Body of pancreas (tissue), 4 donors: ENCODE measurements at regions not wholly inside any gene's neighbourhood (a gene's known extent, or its start where the extent isn't known, plus 50 kb on each side); places are given as distances from the start of the nearest gene placed in this dataset.

ENCODE experiments used
- ATAC-seq: fragments of 150-250 bp; one replicate; pipeline ENCODE4 v1.9.1; 2016
- DNase-seq, 4 donors: peaks; one replicate each; pipeline ENCODE4 v3.0.0-alpha.2; 2019
- H3K27ac ChIP-seq, 4 donors: fragments of 200-600 bp; sonication (generic); 1 replicate in 3 of 4; 2 replicates in 1 of 4; pipeline versions ENCODE4 v1.5.1 to v1.6.1; 2016 to 2019; ENCODE audit warnings: mild to moderate bottlenecking in 1 of 4, mixed read lengths in 1 of 4, moderate library complexity in 1 of 4
- H3K27me3 ChIP-seq, 2 donors: fragments of 200-600 bp; sonication (generic); one replicate each; pipeline ENCODE4 v1.6.0; 2016; ENCODE audit warnings: mild to moderate bottlenecking in 1 of 2
- H3K36me3 ChIP-seq, 2 donors: fragments of 200-600 bp; sonication (generic); replicated peaks in 1 of 2; 2 replicates each; pipeline ENCODE4 v1.5.1; 2016; ENCODE audit warnings: low read depth in 2 of 2; ENCODE audit not compliant: insufficient read depth in 1 of 2
- H3K4me1 ChIP-seq: fragments of 200-600 bp; sonication (generic); one replicate; pipeline ENCODE4 v1.6.0; 2016
- H3K4me3 ChIP-seq, 2 donors: fragments of 200-600 bp; sonication (generic); 1 replicate in 1 of 2; 2 replicates in 1 of 2; pipeline ENCODE4 v1.5.1; 2016 to 2019
- H3K9me3 ChIP-seq, 3 donors: fragments of 200-600 bp; sonication (generic); 1 replicate in 2 of 3; 2 replicates in 1 of 3; pipeline ENCODE4 v1.5.1; 2016
- CTCF ChIP-seq, 7 experiments: fragments of 450-650 bp in 4 of 7; fragments of 200-600 bp in 3 of 7; sonication (generic) in 3 of 7; IDR thresholded peaks; one replicate each; pipeline ENCODE4 v1.5.1; 2016 to 2019; ENCODE audit warnings: antibody characterized with exemption in 7 of 7
- POLR2A ChIP-seq, 3 donors: fragments of 450-650 bp; IDR thresholded peaks; one replicate each; pipeline ENCODE4 v1.6.1; 2016; ENCODE audit warnings: antibody characterized with exemption in 3 of 3, mild to moderate bottlenecking in 2 of 3
- WGBS, 2 donors: methylation state at CpG; one replicate each; pipeline ENCODE4 v1.1.5; 2017; 5-methylcytosine and 5-hydroxymethylcytosine counted together
- intact Hi-C: fragments of 100-400 bp; cut with DNase I; formaldehyde crosslinking; loops from one replicate; pipeline ENCODE4 v1.15.1; 2023

GRCh38 chr12:126112849-126113248 is 1047.6 kb downstream of the AACS start:
- peaks cover 7% of the 10 kb centered on the region for H3K4me1 ChIP-seq
- 75 to 96% methylated on average over 1 of the region's 1 CpG for WGBS, 2 donors
- intact Hi-C loops = no loop called here
- no peaks in the 10 kb centered on the region for H3K27me3 ChIP-seq
- TF ChIP-seq CTCF (IDR thresholded peaks at IDR 0.05) (no peak), POLR2A (IDR thresholded peaks at IDR 0.05) (no peak)
- H3K36me3 ChIP-seq = no peaks in the 10 kb centered on the region
- H3K4me3 ChIP-seq = no peak overlapping the region
- DNase-seq (no peak), ATAC-seq (no peak)
- H3K9me3 ChIP-seq = no peaks in the 10 kb centered on the region
- H3K27ac ChIP-seq = no peak overlapping the region

- Histone ChIP-seq H3K36me3 (no peaks in the 10 kb centered on the region), H3K9me3 (no peaks in the 10 kb centered on the region), H3K4me3 (no peak overlapping the region), H3K27ac (no peak overlapping the region), H3K4me1 (peaks cover 7% of the 10 kb centered on the region), H3K27me3 (no peaks in the 10 kb centered on the region)
- intact Hi-C loops = no loop called here
- TF ChIP-seq CTCF (IDR thresholded peaks at IDR 0.05) = no peak
- TF ChIP-seq POLR2A (IDR thresholded peaks at IDR 0.05) = no peak
- WGBS, 2 donors = 71 to 78% methylated on average over 5 of the region's 5 CpGs
- DNase-seq = no peak
- no peak for ATAC-seq
Measured at GRCh38 chr12:126114441-126114840, 1049.2 kb downstream of the AACS start.

GRCh38 chr12:126117502-126117901 is 1052.3 kb downstream of the AACS start:
- intact Hi-C loops = no loop called here
- H3K9me3 ChIP-seq = no peaks in the 10 kb centered on the region
- no peak for ATAC-seq
- H3K27ac ChIP-seq = no peak overlapping the region
- H3K36me3 ChIP-seq = no peaks in the 10 kb centered on the region
- DNase-seq = no peak
- TF ChIP-seq CTCF (IDR thresholded peaks at IDR 0.05) (no peak), POLR2A (IDR thresholded peaks at IDR 0.05) (no peak)
- H3K4me1 ChIP-seq = peaks cover 7% of the 10 kb centered on the region
- H3K27me3 ChIP-seq = no peaks in the 10 kb centered on the region
- no peak overlapping the region for H3K4me3 ChIP-seq
- 57 to 73% methylated on average over 3 of the region's 3 CpGs for WGBS, 2 donors

GRCh38 chr12:126139355-126139754 is 1074.1 kb downstream of the AACS start:
- Histone ChIP-seq H3K4me1 (no peaks in the 10 kb centered on the region), H3K4me3 (no peak overlapping the region), H3K36me3 (no peaks in the 10 kb centered on the region), H3K27me3 (no peaks in the 10 kb centered on the region), H3K9me3 (peaks cover 0 to 16% (median 0%) of the 10 kb centered on the region in 3 donors), H3K27ac (no peak overlapping the region)
- 94 to 97% methylated on average over 5 of the region's 5 CpGs for WGBS, 2 donors
- ATAC-seq = no peak
- no peak for TF ChIP-seq POLR2A (IDR thresholded peaks at IDR 0.05)
- no peak for TF ChIP-seq CTCF (IDR thresholded peaks at IDR 0.05)
- intact Hi-C loops = no loop called here
- DNase-seq = no peak

GRCh38 chr12:126144603-126145002 is 1079.4 kb downstream of the AACS start:
- H3K4me1 ChIP-seq = no peaks in the 10 kb centered on the region
- no peak overlapping the region for H3K27ac ChIP-seq
- no peaks in the 10 kb centered on the region for H3K9me3 ChIP-seq
- no peak for DNase-seq
- intact Hi-C loops = no loop called here
- no peaks in the 10 kb centered on the region for H3K36me3 ChIP-seq
- no peak for ATAC-seq
- WGBS, 2 donors = 74 to 77% methylated on average over 4 of the region's 4 CpGs
- TF ChIP-seq POLR2A (IDR thresholded peaks at IDR 0.05) (no peak), CTCF (IDR thresholded peaks at IDR 0.05) (no peak)
- H3K27me3 ChIP-seq = no peaks in the 10 kb centered on the region
- no peak overlapping the region for H3K4me3 ChIP-seq
